Activated CD8-positive, alpha-beta memory T cell treated with anti-CD3 and anti-CD28 coated beads for 36 hours (primary cell): ENCODE measurements at regions not wholly inside any gene's neighbourhood (a gene's known extent, or its start where the extent isn't known, plus 50 kb on each side); places are given as distances from the start of the nearest gene placed in this dataset.
"Not testable (repeated sequence)": the region's sequence is repeated elsewhere in the genome, so short reads cannot be mapped to it uniquely, and the experiment has no call there.

Experiments used
- CTCF ChIA-PET: fragments of 350-600 bp; sonication (Branson Sonifier 250); formaldehyde crosslinking; loops from one replicate; lab custom pipeline; 2021; ENCODE audit warnings: antibody characterized with exemption; lab: Charles Lee
- POLR2A ChIA-PET: fragments of 350-600 bp; sonication (Branson Sonifier 250); formaldehyde crosslinking; loops from one replicate; lab custom pipeline; 2021; ENCODE audit warnings: antibody characterized with exemption; lab: Charles Lee

DNA sequence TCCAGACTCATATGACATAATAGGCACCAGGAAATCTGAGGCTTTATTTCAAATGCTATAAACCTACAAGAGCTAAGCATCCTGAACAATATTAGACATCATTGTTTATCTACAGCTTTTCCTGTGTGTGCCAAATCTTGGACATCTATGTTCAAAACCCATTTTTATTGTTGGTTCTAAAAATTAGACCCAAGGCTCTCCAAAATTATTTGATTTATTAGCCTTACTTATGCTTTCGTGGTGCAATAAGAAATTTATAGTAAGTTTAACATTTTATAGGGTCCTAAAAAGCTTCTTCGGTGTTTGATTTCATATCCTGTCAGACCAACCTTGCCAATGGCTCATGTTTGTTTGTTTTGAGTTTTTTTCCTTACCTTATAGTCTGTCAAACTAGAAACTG lies 1014.5 kb upstream of the MANEA start:
- ChIA-PET POLR2A (no interaction called here), CTCF (no interaction called here)

DNA sequence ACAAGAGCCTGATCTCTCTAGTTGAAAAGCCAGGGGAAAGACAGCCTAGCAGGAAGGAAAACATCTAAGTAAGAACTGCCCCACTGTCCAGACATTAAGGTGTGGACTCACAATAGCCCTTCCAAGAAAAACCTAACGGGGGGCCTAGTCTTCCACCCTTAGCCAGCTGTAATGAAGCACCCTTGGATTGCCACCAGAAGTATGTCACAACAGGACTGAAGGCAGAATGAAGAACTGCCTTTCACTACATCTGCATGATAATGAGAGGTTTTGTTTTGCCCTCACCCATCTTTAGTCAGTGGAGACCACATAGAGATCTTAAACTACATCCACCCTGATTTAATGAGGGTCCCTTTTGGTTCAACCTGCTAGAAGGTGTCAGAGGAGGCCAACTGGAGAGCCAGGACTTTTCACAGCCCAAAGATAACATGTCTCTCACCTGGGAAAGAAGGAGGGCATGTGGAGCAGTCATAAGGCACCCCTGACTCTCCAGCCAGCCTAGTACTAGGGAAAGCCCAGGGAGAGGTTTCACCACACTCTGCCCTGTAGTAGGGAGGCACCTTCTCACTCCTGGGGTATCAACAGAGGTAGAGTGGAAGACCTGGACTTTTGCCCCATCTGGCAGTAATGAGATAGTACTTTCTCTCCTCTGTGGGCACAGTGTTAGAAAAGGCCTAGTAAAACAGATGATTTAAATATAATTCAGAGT lies 1017.4 kb upstream of the MANEA start:
- ChIA-PET POLR2A (no interaction called here), CTCF (no interaction called here)

- POLR2A ChIA-PET: not testable (repeated sequence)
Measured at GRCh38 chr6:94557207-94557606, 1020.1 kb upstream of the MANEA start.

DNA sequence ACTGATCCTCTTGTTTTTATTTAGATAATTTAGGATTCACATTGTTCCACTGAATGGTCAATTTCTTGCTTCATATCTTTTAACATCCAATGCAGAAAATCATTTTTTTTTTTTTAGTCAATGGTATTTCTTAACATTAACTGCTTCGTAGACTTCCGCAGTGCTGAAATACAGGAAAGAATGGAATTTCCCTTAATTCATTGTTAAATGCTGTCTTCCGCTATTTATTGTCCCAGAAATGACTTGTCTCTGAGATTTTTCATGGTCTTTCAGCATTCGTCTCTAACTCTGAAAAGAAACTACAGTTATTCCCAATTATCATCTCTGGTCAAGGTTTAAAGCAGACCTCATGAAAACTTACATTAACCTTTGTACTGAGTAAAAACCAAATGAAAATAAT lies 1029.1 kb upstream of the MANEA start:
- ChIA-PET POLR2A (no interaction called here), CTCF (no interaction called here)

More at GRCh38 chr6:94557207-94557606, 1020.1 kb upstream of the MANEA start:
- CTCF ChIA-PET: not testable (repeated sequence)

DNA sequence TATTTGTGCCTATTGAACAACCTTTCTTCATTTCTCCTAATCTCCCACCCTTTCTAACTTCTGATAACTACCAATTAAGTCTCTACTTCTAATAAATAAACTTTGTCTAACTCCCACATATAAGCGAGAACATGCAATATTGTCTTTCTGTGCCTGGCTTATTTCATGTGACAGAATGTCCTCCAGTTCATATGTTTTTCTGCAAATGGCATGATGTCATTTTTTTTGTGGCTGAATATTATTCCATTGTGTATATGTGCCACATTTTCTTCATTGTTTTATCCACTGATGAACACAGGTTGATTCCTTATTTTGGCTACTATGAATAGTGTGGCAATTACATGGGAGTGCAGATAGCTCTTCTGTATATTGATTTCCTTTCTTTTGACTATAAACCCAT lies 1041.5 kb upstream of the MANEA start:
- ChIA-PET POLR2A (no interaction called here), CTCF (no interaction called here)

GRCh38 chr6:94511502-94512088 lies 1065.7 kb upstream of the MANEA start:
- CTCF ChIA-PET: no interaction called here
- POLR2A ChIA-PET: no interaction called here

- POLR2A ChIA-PET: no interaction called here
Measured at GRCh38 chr6:94510877-94511276, 1066.5 kb upstream of the MANEA start.

DNA sequence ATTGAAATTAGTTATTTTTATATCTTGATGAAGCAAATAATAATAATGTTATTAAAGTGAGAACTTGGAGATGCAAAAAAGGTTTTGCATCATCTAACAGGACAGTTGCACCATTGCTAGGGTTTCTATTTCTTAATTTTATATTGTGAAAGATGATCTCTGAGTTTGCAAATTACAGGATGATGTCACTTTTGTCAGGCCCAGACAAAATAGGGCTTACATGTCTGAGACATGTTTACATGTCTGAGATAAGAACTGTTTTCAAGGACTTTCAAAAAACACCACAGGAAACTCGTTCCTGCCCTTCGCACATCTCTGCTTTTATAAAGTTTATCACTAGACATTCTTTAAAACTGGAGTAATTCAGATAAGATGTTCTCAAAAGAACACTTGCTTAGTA lies 1075.8 kb upstream of the MANEA start:
- POLR2A ChIA-PET: no interaction called here
- CTCF ChIA-PET: no interaction called here

More at GRCh38 chr6:94510877-94511276, 1066.5 kb upstream of the MANEA start:
- CTCF ChIA-PET: no interaction called here

DNA sequence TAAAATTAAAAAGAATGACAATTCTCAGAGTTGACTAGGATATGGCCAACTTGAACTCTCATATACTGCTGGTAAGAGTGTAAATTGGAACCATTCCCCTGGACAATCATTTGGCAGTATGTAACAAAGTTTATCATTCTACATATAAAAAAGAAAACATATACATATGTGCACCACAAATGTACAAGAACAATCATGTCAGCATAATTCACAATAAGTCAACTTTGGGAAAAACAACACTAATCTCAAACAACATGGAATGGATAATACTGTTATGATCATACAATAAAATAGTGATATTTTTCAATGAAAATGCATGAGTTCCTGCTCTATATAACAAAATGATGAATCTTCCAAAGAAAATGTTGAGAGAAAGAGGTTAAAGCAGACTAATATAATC lies 1078.7 kb upstream of the EPHA7 start:
- ChIA-PET POLR2A (no interaction called here), CTCF (no interaction called here)

- CTCF ChIA-PET: no interaction called here
- POLR2A ChIA-PET: no interaction called here
Measured at GRCh38 chr6:94494500-94494899, 1075.1 kb upstream of the EPHA7 start.

DNA sequence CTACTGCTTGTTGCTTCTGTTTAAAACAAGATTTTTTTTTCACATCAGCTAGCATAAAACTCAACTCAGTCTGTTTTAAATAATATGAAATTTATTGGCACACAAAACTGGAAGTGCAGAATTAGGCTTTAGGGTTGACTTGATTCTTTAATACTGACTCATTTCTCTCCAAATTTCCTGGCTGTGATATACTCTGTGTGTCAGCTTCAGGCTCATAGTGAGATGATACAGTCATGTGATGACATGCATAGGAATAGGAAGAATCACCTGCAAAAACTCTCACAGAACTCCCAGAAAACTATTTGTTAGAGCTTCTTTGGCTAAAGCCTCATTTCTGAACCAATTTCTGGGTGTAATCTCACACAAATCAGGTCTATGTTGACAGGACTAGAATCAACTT lies 1068.0 kb upstream of the EPHA7 start:
- POLR2A ChIA-PET: no interaction called here
- CTCF ChIA-PET: no interaction called here

DNA sequence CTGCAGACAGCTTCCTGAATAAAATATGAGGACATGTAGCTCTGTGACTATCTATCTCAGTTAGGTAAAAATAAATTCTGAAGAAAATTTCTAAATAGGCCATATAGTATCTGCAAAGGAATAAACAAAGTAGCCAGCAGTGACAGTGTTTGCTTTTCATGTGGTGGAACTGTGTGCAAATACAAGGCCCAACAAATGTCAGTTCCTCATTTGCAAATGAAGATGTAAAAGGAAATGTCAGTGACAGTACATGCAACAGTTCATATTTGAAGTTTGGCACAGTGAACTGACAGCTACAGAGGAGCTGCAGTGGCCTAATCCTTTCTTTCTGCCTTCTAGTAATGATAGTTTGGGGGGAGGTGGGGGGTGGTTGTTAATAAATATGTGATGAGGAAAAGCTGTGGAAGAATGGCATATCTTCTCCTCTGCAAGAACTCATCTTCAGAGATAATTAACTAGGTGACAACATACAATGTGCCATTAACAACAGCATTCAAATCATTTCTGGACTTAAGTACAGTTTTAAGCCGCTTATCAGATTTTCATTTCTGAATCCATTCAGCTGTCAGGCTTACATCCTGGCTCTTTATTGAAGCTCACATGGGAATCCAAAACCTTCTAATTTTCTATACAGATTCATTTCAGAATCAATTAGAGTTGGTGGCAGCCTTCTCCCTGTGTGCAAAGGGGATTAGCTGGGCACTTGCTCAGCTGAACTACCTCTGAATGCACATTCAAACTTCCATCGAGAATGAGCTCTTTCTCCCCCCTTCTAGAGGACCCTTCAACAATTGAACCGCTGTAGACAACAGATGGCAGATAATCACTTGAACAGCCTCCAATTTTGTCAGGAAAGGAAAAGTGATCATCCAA lies 1059.0 kb upstream of the EPHA7 start:
- CTCF ChIA-PET: no interaction called here
- POLR2A ChIA-PET: no interaction called here

DNA sequence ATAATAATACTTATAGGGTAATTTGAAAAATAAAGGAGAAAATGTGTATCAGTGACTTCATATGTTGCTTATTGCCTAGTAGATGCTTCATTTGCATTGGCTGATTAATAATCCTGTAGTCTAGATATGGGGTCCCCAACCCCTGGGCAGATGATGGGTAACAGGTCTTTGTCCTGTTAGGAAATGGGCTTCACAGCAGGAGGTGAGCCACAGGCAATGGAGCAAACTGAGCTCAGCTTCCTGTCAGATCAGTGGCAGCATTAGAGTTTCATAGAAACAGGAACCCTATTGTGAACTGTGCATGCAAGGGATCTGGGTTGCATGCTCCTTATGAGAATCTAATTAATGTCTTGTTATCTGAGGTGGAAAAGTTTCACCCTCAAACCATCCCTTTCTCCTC lies 1049.5 kb upstream of the EPHA7 start:
- CTCF ChIA-PET: no interaction called here
- POLR2A ChIA-PET: no interaction called here

DNA sequence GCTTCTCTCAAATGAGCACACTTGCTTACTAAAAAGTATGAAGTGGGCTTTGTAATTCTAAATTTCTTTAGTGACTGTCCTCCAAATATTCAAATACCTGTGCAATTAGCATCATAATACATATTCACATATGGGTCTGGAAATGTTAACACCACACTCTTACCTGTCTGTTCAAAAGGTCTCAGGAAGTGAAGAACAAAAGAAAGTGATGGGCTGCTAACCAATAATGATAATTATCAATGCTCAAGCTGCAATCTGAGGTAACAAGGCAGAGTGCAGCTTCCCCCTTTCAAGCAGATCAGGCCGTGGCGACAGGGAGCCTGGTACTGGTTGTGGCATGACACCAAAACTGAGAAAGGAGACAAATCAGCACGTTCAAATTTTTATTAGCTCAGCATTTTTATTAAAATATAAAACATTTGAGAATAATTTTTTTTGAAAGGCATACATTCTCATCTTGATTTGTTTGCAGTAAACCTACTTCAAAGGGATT lies 1044.7 kb upstream of the EPHA7 start:
- CTCF ChIA-PET: no interaction called here
- POLR2A ChIA-PET: no interaction called here

- ChIA-PET CTCF (no interaction called here), POLR2A (no interaction called here)
Measured at GRCh38 chr6:94463306-94463705, 1043.9 kb upstream of the EPHA7 start.

- ChIA-PET CTCF (no interaction called here), POLR2A (no interaction called here)
Measured at GRCh38 chr6:94462231-94462630, 1042.9 kb upstream of the EPHA7 start.

- ChIA-PET CTCF (no interaction called here), POLR2A (no interaction called here)
Measured at GRCh38 chr6:94456266-94456665, 1036.9 kb upstream of the EPHA7 start.

DNA sequence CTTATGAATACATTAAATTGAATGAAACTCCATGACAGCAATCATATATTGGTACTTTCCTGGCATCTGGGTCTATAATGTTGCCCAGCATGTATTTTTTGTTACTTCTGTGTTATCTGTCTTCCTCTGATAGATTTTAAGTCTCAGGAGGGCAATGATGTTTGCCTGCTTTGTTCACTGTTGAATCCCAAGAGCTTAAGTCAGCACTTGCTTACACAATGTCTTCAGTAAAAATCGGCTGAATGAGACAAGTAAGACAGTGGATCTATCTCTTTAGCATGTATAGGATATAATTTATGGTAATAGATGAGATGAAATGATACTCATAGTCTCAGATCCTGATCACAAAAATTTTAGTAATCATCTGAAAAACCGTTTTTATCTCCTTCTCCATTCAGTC lies 1034.9 kb upstream of the EPHA7 start:
- ChIA-PET CTCF (no interaction called here), POLR2A (no interaction called here)

DNA sequence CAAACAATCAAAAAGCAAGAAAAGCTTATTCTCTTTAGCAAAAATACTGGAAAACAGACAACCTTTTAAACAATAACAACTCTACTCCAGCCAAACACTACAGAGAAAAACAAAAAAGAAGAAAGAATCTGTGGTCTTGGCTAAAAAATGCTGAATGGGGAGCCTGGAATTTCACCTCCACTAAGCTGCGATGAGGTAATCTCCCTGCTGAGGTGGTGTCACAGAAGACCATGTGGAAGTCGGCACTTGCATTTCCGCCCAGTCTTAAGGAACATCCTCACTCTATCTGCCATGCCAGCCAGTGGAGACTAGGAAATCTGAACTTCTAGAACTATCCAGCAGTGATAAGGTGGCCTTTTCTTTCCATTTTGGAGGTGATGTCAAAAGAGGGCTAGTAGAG lies 1026.8 kb upstream of the EPHA7 start:
- CTCF ChIA-PET: no interaction called here
- POLR2A ChIA-PET: no interaction called here

DNA sequence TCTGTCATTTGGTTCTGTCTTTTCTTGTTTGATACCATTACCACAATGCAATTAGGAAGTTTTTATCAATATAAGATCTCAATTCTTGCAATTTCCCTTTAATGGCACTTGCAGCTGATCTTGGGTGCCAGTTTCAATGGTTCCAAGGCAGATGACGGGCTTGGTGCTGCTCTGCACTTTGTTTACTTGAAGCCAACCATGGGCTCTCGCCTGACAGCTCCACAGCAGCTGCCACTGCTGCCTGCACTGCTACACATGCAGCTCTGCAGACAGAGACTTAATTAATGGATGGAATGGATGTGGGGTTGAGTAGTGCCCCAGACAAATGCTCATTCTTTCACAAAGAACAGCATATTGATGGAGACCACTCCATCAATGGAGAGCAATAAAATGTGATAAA lies 1024.3 kb upstream of the EPHA7 start:
- ChIA-PET CTCF (no interaction called here), POLR2A (no interaction called here)

GRCh38 chr6:94424692-94425091 lies 1005.3 kb upstream of the EPHA7 start:
- POLR2A ChIA-PET: no interaction called here
- CTCF ChIA-PET: no interaction called here
